K562 (cell line): ENCODE measurements at regions not wholly inside any gene's neighbourhood (a gene's known extent, or its start where the extent isn't known, plus 50 kb on each side); places are given as distances from the start of the nearest gene placed in this dataset.

Experiments
- ATAC-seq: fragments of 200-7000 bp; cut with Tn5 transposase; 3 replicates; pipeline ENCODE4 v1.9.1; 2020; ENCODE audit warnings: moderate library complexity
- BruUV-seq: library from RNA; stranded (reverse); fragments of 400-500 nt; replicated peaks from 2 replicates; lab custom pipeline; 2021; lab: Mats Ljungman, UMichigan
- CTCF ChIA-PET: fragments of 300-600 bp; formaldehyde crosslinking; extraction: SDS; loops from one replicate; lab custom pipeline; 2021; ENCODE audit warnings: low intra/inter-chr PET ratio; lab: Yijun Ruan, JAX
- POLR2A ChIA-PET: fragments of 300-600, 350-650 bp; sonication (Branson Sonifier 250); formaldehyde crosslinking; extraction: SDS; loops from one replicate; lab custom pipeline; 2021; ENCODE audit warnings: antibody characterized with exemption, inconsistent platforms; lab: Yijun Ruan, JAX
- DNase-seq, 4 experiments: peaks; one replicate each; pipeline versions ENCODE4 v3.0.0 to v3.0.0-alpha.2; 2011 to 2018; ENCODE audit warnings: low spot score in 3 of 4, mixed read lengths in 3 of 4; ENCODE audit errors: extremely low read depth in 1 of 4
- FAIRE-seq: peaks from 2 replicates; lab custom pipeline; 2011; peaks lifted over from hg19 to GRCh38; lab: Jason Lieb, UNC
- H2AFZ ChIP-seq: 2 replicates; pipeline ENCODE4 v1.6.0; 2011; ENCODE audit warnings: low read depth, low read length, control low read depth, inconsistent platforms
- H3K27ac ChIP-seq: fragments of 200-600 bp; 3 replicates; pipeline ENCODE4 v1.8.0; 2011; ENCODE audit warnings: low read depth, mild to moderate bottlenecking, control low read depth, inconsistent platforms, low read length, moderate library complexity, mixed read lengths; ENCODE audit errors: extremely low read depth
- H3K27me3 ChIP-seq, 2 experiments: fragments of 300-600 bp in 1 of 2; 2 replicates in 1 of 2; 3 replicates in 1 of 2; pipeline versions ENCODE4 v1.6.0 to v1.8.0; 2011; ENCODE audit warnings: inconsistent platforms in 2 of 2, low read length in 2 of 2, mild to moderate bottlenecking in 1 of 2, mixed read lengths in 1 of 2, moderate library complexity in 1 of 2; ENCODE audit not compliant: control insufficient read depth in 2 of 2, insufficient read depth in 2 of 2
- H3K36me3 ChIP-seq: fragments of 300-600 bp; 3 replicates; pipeline ENCODE4 v1.8.0; 2011; ENCODE audit warnings: mild to moderate bottlenecking, low read length, inconsistent platforms; ENCODE audit not compliant: control insufficient read depth, insufficient read depth
- H3K4me1 ChIP-seq, 2 experiments: fragments of 200-600 bp in 1 of 2; replicated peaks in 1 of 2; 2 replicates in 1 of 2; 3 replicates in 1 of 2; pipeline versions ENCODE4 v1.5.1 to v1.8.0; 2011; ENCODE audit warnings: inconsistent platforms in 2 of 2, low read length in 2 of 2, mild to moderate bottlenecking in 1 of 2, mixed read lengths in 1 of 2, moderate library complexity in 1 of 2; ENCODE audit not compliant: control insufficient read depth in 2 of 2, insufficient read depth in 2 of 2
- H3K4me2 ChIP-seq: 2 replicates; pipeline ENCODE4 v1.6.1; 2011; ENCODE audit warnings: low read length, control low read depth, inconsistent platforms, mixed read lengths; ENCODE audit not compliant: insufficient read depth
- H3K4me3 ChIP-seq: fragments of 200-600 bp; sonication (generic), shearing (Covaris generic); 2 replicates; pipeline ENCODE4 v1.5.1; 2016; ENCODE audit warnings: control low read depth, inconsistent platforms
- H3K79me2 ChIP-seq: fragments of 200-600 bp; 3 replicates; pipeline ENCODE4 v1.8.0; 2011; ENCODE audit warnings: low read length, inconsistent platforms; ENCODE audit not compliant: control insufficient read depth, insufficient read depth
- H3K9ac ChIP-seq, 2 experiments: 2 replicates each; pipeline versions ENCODE4 v1.6.0 to v1.6.1; 2011; ENCODE audit warnings: low read depth in 2 of 2, low read length in 2 of 2, control low read depth in 1 of 2, inconsistent platforms in 1 of 2, mild to moderate bottlenecking in 1 of 2, mixed read lengths in 1 of 2; ENCODE audit not compliant: insufficient read depth in 1 of 2
- H3K9me1 ChIP-seq: one replicate; pipeline ENCODE4 v1.6.0; 2011; ENCODE audit warnings: inconsistent platforms, mild to moderate bottlenecking, low read length, moderate library complexity; ENCODE audit not compliant: control insufficient read depth, insufficient read depth
- H3K9me3 ChIP-seq: replicated peaks from 2 replicates; pipeline ENCODE4 v1.5.1; 2011; ENCODE audit warnings: low read depth, low read length, inconsistent platforms; ENCODE audit not compliant: control insufficient read depth, insufficient read depth
- H4K20me1 ChIP-seq: replicated peaks from 2 replicates; pipeline ENCODE4 v1.6.1; 2011; ENCODE audit warnings: low read length, inconsistent platforms, mixed read lengths; ENCODE audit not compliant: control insufficient read depth, insufficient read depth
- BCOR ChIP-seq: fragments of 450-650 bp; IDR thresholded peaks from 2 replicates; pipeline ENCODE4 v1.6.1; 2016
- ESRRA ChIP-seq: fragments of 450-650 bp; IDR thresholded peaks from 2 replicates; pipeline ENCODE4 v1.6.1; 2014; ENCODE audit warnings: low read depth, mild to moderate bottlenecking, moderate library complexity, borderline replicate concordance
- HIVEP1 ChIP-seq: fragments of 250-450 bp; sonication (Bioruptor Pico); IDR thresholded peaks from 2 replicates; pipeline ENCODE4 v1.4.0; 2020; ENCODE audit warnings: mild to moderate bottlenecking
- KLF10 ChIP-seq: fragments of 250-450 bp; sonication (Bioruptor Pico); IDR thresholded peaks from 2 replicates; pipeline ENCODE4 v1.6.1; 2021; ENCODE audit warnings: matching md5 sums
- KLF16 ChIP-seq: IDR thresholded peaks from 2 replicates; pipeline ENCODE4 v1.6.1; 2016; ENCODE audit warnings: antibody characterized with exemption
- MEF2D ChIP-seq: conservative IDR thresholded peaks from 2 replicates; pipeline ENCODE4 v1.6.1; 2016; ENCODE audit warnings: low read depth, missing genetic modification characterization, missing compliant biosample characterization
- MEIS2 ChIP-seq: fragments of 450-650 bp; IDR thresholded peaks from 2 replicates; pipeline ENCODE4 v1.6.1; 2014; ENCODE audit warnings: mild to moderate bottlenecking; ENCODE audit not compliant: partially characterized antibody
- MTA3 ChIP-seq: fragments of 450-650 bp; formaldehyde crosslinking; IDR thresholded peaks from 2 replicates; pipeline ENCODE4 v1.6.1; 2017; ENCODE audit warnings: mild to moderate bottlenecking, borderline replicate concordance
- PRPF4 ChIP-seq: fragments of 200-400 bp; formaldehyde crosslinking; IDR thresholded peaks from one replicate; pipeline ENCODE4 v1.6.1; 2017; ENCODE audit warnings: low read length, low read depth, mild to moderate bottlenecking; ENCODE audit not compliant: insufficient read depth, poor library complexity, severe bottlenecking
- RFX7 ChIP-seq: fragments of 250-450 bp; sonication (Bioruptor Pico); IDR thresholded peaks from 2 replicates; pipeline ENCODE4 v1.5.1; 2021; ENCODE audit warnings: mild to moderate bottlenecking
- RUNX1 ChIP-seq: sonication (generic); IDR thresholded peaks from 2 replicates; pipeline ENCODE4 v1.6.1; 2016; ENCODE audit warnings: antibody characterized with exemption, low read depth
- SIN3A ChIP-seq, 2 experiments: fragments of 150-350 bp in 1 of 2; IDR thresholded peaks; 2 replicates each; pipeline ENCODE4 v1.6.1; 2011 to 2016; ENCODE audit warnings: borderline replicate concordance in 2 of 2, low read depth in 2 of 2, low read length in 2 of 2, mild to moderate bottlenecking in 2 of 2, moderate library complexity in 2 of 2; ENCODE audit not compliant: control insufficient read depth in 1 of 2
- SMARCE1 ChIP-seq: fragments of 450-650 bp; IDR thresholded peaks from 2 replicates; pipeline ENCODE4 v1.7.1; 2016; ENCODE audit warnings: mild to moderate bottlenecking
- SOX6 ChIP-seq: fragments of 450-650 bp; IDR thresholded peaks from 2 replicates; pipeline ENCODE4 v1.6.1; 2014; ENCODE audit warnings: mild to moderate bottlenecking
- TCF7L2 ChIP-seq: fragments of 150-350 bp; IDR thresholded peaks from 2 replicates; pipeline ENCODE4 v1.6.1; 2016; ENCODE audit warnings: low read depth, mild to moderate bottlenecking, low read length, moderate library complexity
- YBX1 ChIP-seq: fragments of 450-650 bp; IDR thresholded peaks from 2 replicates; pipeline ENCODE4 v1.7.1; 2016; ENCODE audit warnings: mild to moderate bottlenecking
- ZKSCAN1 ChIP-seq: fragments of 150-350 bp; IDR thresholded peaks from 2 replicates; pipeline ENCODE4 v1.6.1; 2016; ENCODE audit warnings: low read depth, low read length
- ZNF445 ChIP-seq: fragments of 250-450 bp; sonication (Bioruptor Pico); IDR thresholded peaks from 2 replicates; pipeline ENCODE4 v1.4.0; 2020; ENCODE audit warnings: low read depth, mild to moderate bottlenecking, moderate library complexity
- WGBS: fragments of 100-300 bp; shearing (Covaris generic); methylation state at CpG from one replicate; pipeline ENCODE4 v1.1.6; 2016; ENCODE audit warnings: low coverage, mixed read lengths; ENCODE audit not compliant: insufficient coverage; ENCODE audit errors: missing lambda C conversion rate; 5-methylcytosine and 5-hydroxymethylcytosine counted together
- in situ Hi-C: fragments of 300-500 bp; cut with MboI; formaldehyde crosslinking; loops from 4 replicates; pipeline ENCODE4 v1.15.0; 2018; ENCODE audit warnings: inconsistent platforms, mixed read lengths
- intact Hi-C: fragments of 100-400 bp; cut with micrococcal nuclease; formaldehyde crosslinking; loops from 2 replicates; pipeline ENCODE4 v1.14.2; 2022

DNA sequence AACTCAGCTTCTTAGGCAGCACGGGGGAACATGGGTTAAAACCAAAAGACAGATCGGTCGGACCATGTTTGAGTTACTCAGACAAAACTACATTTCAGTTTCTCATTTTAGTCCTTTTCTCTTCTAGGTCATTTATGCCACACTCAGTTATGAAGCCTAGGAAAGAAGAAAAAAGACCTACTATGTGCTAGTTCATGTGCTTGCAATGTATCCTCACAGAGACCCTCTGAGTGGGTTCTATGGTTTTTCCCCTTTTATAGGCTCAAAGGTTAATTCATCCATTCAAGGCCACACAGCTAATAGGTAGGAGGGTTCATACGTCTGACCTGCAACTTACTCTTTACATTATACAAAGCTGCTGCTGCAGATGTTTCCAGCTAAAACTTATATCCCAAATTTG is 104.7 kb upstream of the ZNF438 start:
- intact Hi-C loops: no loop called here
- no peak overlapping the region for H3K9ac ChIP-seq
- no peaks in the 10 kb centered on the region for H3K9me3 ChIP-seq
- FAIRE-seq: no peak
- in situ Hi-C loops: no loop called here
- TF ChIP-seq RFX7 (CRISPR knock-in tag): no peak
- TF ChIP-seq ZKSCAN1: peak; percentile 86
- TF ChIP-seq KLF16: no peak
- TF ChIP-seq RUNX1: no peak
- no peak overlapping the region for H3K4me2 ChIP-seq
- ChIA-PET POLR2A (interaction anchor here (0.8 kb wide), 1 partner anchor 40 kb away, joined by 3 read pairs; no protein-coding TSS in a partner anchor), CTCF (no interaction called here)
- no peaks in the 10 kb centered on the region for H3K79me2 ChIP-seq
- H3K27ac ChIP-seq: no peak overlapping the region
- ATAC-seq: no peak
- no TSS peak for BruUV-seq
- H3K36me3 ChIP-seq: no peaks in the 10 kb centered on the region
- H4K20me1 ChIP-seq: no peaks in the 10 kb centered on the region
- no peak overlapping the region for H3K4me3 ChIP-seq
- no peak overlapping the region for H2AFZ ChIP-seq
- peaks cover 14 to 23% of the 10 kb centered on the region in 2 experiments for H3K4me1 ChIP-seq
- 89% methylated on average over 4 of the region's 4 CpGs for WGBS
- no peaks in the 10 kb centered on the region for H3K9me1 ChIP-seq
- no peaks in the 10 kb centered on the region for H3K27me3 ChIP-seq
- DNase-seq: no peak

DNA sequence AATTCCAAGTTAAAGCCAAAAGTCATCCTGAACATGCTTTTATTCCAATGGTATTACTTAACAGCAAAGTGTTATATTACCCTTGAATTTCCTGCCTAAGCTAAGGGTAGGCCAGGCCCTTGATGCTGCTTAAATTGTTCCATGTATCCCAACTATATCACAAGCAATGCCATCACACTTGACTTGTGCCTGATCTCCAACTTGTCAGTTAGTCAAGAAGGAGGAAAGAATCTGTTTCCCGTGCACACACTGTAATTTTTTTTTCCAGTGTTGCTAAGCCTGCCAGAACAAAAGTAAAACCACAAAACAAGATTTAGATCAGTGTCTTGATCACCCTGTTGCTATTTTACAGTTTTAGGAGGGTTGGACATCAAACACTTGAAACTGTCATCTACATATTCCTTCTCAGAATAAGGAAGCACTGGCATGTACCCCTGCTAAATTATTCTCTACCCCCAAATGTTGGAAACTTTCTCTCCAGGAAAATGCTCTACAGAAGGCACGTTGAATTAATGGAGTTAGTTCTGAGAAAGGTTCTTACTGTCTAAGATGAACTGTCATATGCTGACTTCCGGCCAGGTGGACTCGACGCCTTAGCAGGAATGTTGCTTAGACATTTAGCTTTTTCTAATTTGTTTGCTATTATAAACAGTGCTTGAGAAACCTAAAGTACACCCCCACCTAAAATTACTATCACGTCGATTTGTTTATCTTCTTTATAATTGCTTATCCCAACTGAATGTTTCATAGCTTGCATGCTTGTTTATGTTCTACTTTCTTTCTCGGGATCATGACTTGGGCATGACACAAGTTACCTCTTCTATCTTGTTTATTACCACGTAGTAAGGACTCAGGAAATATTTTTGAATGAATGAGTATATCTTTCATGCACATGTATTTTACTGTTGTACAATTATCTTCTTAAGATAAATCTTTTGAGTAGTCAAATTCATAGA is 105.5 kb upstream of the ZNF438 start:
- Histone ChIP-seq H3K4me1 (peaks cover 14 to 23% of the 10 kb centered on the region in 2 experiments), H3K36me3 (no peaks in the 10 kb centered on the region), H2AFZ (peak overlapping the region; percentile 65), H3K4me2 (no peak overlapping the region; the same call in 1 of the 2 replicates), H3K27ac (no peak overlapping the region), H3K4me3 (no peak overlapping the region), H3K79me2 (no peaks in the 10 kb centered on the region), H4K20me1 (no peaks in the 10 kb centered on the region), H3K9me3 (no peaks in the 10 kb centered on the region), H3K9me1 (no peaks in the 10 kb centered on the region), H3K9ac (no peak overlapping the region), H3K27me3 (no peaks in the 10 kb centered on the region)
- no peak for FAIRE-seq
- no TSS peak for BruUV-seq
- in situ Hi-C loops: no loop called here
- intact Hi-C loops: no loop called here
- ATAC-seq: no peak
- CTCF ChIA-PET: no interaction called here
- POLR2A ChIA-PET: interaction anchor here (0.6 to 0.8 kb wide), 3 partner anchors 17 to 74 kb away, joined by 3 read pairs; no protein-coding TSS in a partner anchor
- WGBS: 17% methylated on average over 9 of the region's 9 CpGs
- no peak for DNase-seq
- TF ChIP-seq KLF10 (CRISPR knock-in tag) (no peak), ZNF445 (CRISPR knock-in tag) (no peak), MTA3 (no peak), SOX6 (peak; percentile 72; the same call in 1 of the 2 replicates), TCF7L2 (no peak), MEIS2 (peak; percentile 9), PRPF4 (no peak), SMARCE1 (no peak), YBX1 (no peak), ESRRA (peak; percentile 37; the same call in 1 of the 2 replicates), HIVEP1 (CRISPR knock-in tag) (no peak), BCOR (no peak), SIN3A (IDR thresholded peaks at IDR 0.05; ENCODE audit: borderline replicate concordance in 2 of 2, control insufficient read depth in 1 of 2, low read depth in 2 of 2, low read length in 2 of 2) (no peak), MEF2D (tag) (no peak)
